Peyer's patch (tissue), 4 donors: ENCODE measurements at regions not wholly inside any gene's neighbourhood (a gene's known extent, or its start where the extent isn't known, plus 50 kb on each side); places are given as distances from the start of the nearest gene placed in this dataset.

ENCODE experiments used
- CTCF ChIP-seq, 6 experiments: fragments of 450-650 bp in 4 of 6; fragments of 200-600 bp in 2 of 6; sonication (generic) in 1 of 6; IDR thresholded peaks; one replicate each; pipeline ENCODE4 v1.5.1; 2017 to 2019; ENCODE audit warnings: antibody characterized with exemption in 6 of 6, mild to moderate bottlenecking in 3 of 6, moderate library complexity in 1 of 6
- POLR2A ChIP-seq, 2 donors: fragments of 450-650 bp; IDR thresholded peaks; one replicate each; pipeline ENCODE4 v1.5.1; 2017; ENCODE audit warnings: antibody characterized with exemption in 2 of 2, mild to moderate bottlenecking in 2 of 2, moderate library complexity in 2 of 2

DNA sequence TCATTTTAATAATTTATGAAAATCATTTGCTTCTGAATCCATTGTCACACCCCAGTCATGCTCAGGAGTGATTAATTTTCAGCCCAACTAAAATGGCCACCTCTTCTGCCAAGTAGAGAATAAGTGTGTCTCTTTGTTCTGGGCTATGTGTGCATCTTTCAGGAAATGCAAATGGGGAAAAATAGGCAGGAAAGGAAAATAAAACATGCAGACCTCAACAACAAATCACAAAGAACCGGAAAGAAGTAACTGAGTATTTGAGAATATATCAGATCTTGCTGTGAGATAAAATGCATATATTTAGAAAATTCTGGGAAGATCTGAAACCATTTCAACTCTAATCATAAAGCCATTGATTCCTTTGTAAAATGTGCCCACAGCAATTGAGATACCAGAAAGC lies 763.9 kb downstream of the GALC start:
- no peak for TF ChIP-seq CTCF (IDR thresholded peaks at IDR 0.05)
- TF ChIP-seq POLR2A (IDR thresholded peaks at IDR 0.05) = no peak
